Left lung (tissue), 4 donors: ENCODE measurements at regions not wholly inside any gene's neighbourhood (a gene's known extent, or its start where the extent isn't known, plus 50 kb on each side); places are given as distances from the start of the nearest gene placed in this dataset.

Experiments used
- ATAC-seq: fragments of 200-7000 bp; cut with Tn5 transposase; one replicate; pipeline ENCODE4 v1.9.1; 2020; ENCODE audit warnings: moderate library complexity
- DNase-seq, 4 donors: peaks; one replicate each; pipeline ENCODE4 v3.0.0-alpha.2; 2013 to 2020
- H3K27ac ChIP-seq, 2 donors: fragments of 200-600 bp; sonication (generic) in 1 of 2; one replicate each; pipeline versions ENCODE4 v1.5.0 to v1.8.0; 2020 to 2021
- H3K27me3 ChIP-seq, 2 donors: fragments of 200-600 bp; sonication (generic) in 1 of 2; one replicate each; pipeline versions ENCODE4 v1.5.0 to v1.8.0; 2020 to 2021
- H3K36me3 ChIP-seq, 2 donors: fragments of 200-600 bp; sonication (generic) in 1 of 2; one replicate each; pipeline versions ENCODE4 v1.5.0 to v1.8.0; 2020 to 2021
- H3K4me1 ChIP-seq, 2 donors: fragments of 200-600 bp; one replicate each; pipeline ENCODE4 v1.8.0; 2021
- H3K4me3 ChIP-seq, 2 donors: fragments of 200-600 bp; sonication (generic) in 1 of 2; one replicate each; pipeline versions ENCODE4 v1.5.0 to v1.8.0; 2020 to 2021; ENCODE audit warnings: mild to moderate bottlenecking in 1 of 2
- H3K9me3 ChIP-seq, 2 donors: fragments of 200-600 bp; sonication (generic) in 1 of 2; one replicate each; pipeline versions ENCODE4 v1.5.0 to v1.8.0; 2020 to 2021
- CTCF ChIP-seq, 2 donors: fragments of 200-600 bp; sonication (generic) in 1 of 2; IDR thresholded peaks; one replicate each; pipeline versions ENCODE4 v1.5.0 to v1.8.0; 2021; ENCODE audit warnings: antibody characterized with exemption in 2 of 2
- intact Hi-C, 2 donors: fragments of 100-400 bp; cut with DNase I; formaldehyde crosslinking; loops; one replicate each; pipeline versions ENCODE4 v1.11.2 to v1.14.2; 2022
- donor health status: DM: no; HTN: yes; CAD: no.
- donor health status: DM: no; HTN: no; CAD: no.

- no peaks in the 10 kb centered on the region for H3K27me3 ChIP-seq
- H3K4me3 ChIP-seq: no peak overlapping the region
- no peaks in the 10 kb centered on the region for H3K4me1 ChIP-seq
- TF ChIP-seq CTCF (IDR thresholded peaks at IDR 0.05): no peak
- intact Hi-C loops: no loop called here
- no peak overlapping the region for H3K27ac ChIP-seq
- H3K36me3 ChIP-seq: no peaks in the 10 kb centered on the region
- ATAC-seq (no peak), DNase-seq (no peak)
- no peaks in the 10 kb centered on the region for H3K9me3 ChIP-seq
These were observed 495.4 kb downstream of the MAT2B start for GRCh38 chr5:164000819-164001218.

GRCh38 chr5:164002214-164002613, 496.8 kb downstream of the MAT2B start:
- no peak for ATAC-seq
- Histone ChIP-seq H3K9me3 (no peaks in the 10 kb centered on the region), H3K27me3 (no peaks in the 10 kb centered on the region), H3K4me3 (no peak overlapping the region), H3K27ac (no peak overlapping the region), H3K36me3 (no peaks in the 10 kb centered on the region), H3K4me1 (no peaks in the 10 kb centered on the region)
- no peak for TF ChIP-seq CTCF (IDR thresholded peaks at IDR 0.05)
- intact Hi-C loops: no loop called here
- no peak for DNase-seq

- ATAC-seq (no peak), DNase-seq (no peak)
- intact Hi-C loops: no loop called here
- no peak overlapping the region for H3K27ac ChIP-seq
- H3K4me1 ChIP-seq: no peaks in the 10 kb centered on the region
- H3K27me3 ChIP-seq: no peaks in the 10 kb centered on the region
- H3K4me3 ChIP-seq: no peak overlapping the region
- no peaks in the 10 kb centered on the region for H3K36me3 ChIP-seq
- no peak for TF ChIP-seq CTCF (IDR thresholded peaks at IDR 0.05)
- H3K9me3 ChIP-seq: no peaks in the 10 kb centered on the region
These were observed 497.2 kb downstream of the MAT2B start for GRCh38 chr5:164002628-164003027.

GRCh38 chr5:164005071-164005470, 499.7 kb downstream of the MAT2B start:
- no peak overlapping the region for H3K27ac ChIP-seq
- no peak for DNase-seq
- H3K27me3 ChIP-seq: no peaks in the 10 kb centered on the region
- intact Hi-C loops: no loop called here
- H3K36me3 ChIP-seq: no peaks in the 10 kb centered on the region
- no peaks in the 10 kb centered on the region for H3K4me1 ChIP-seq
- H3K4me3 ChIP-seq: no peak overlapping the region
- no peak for TF ChIP-seq CTCF (IDR thresholded peaks at IDR 0.05)
- ATAC-seq: no peak
- no peaks in the 10 kb centered on the region for H3K9me3 ChIP-seq

GRCh38 chr5:164007064-164007463, 501.6 kb downstream of the MAT2B start:
- Histone ChIP-seq H3K36me3 (no peaks in the 10 kb centered on the region), H3K27ac (no peak overlapping the region), H3K4me1 (no peaks in the 10 kb centered on the region), H3K4me3 (no peak overlapping the region), H3K27me3 (no peaks in the 10 kb centered on the region), H3K9me3 (no peaks in the 10 kb centered on the region)
- intact Hi-C loops: no loop called here
- ATAC-seq (no peak), DNase-seq (no peak)
- no peak for TF ChIP-seq CTCF (IDR thresholded peaks at IDR 0.05)
